BLaER1 treated with 17β-estradiol and CSF1 and Interleukin-3, amounts not matched to agents 10 nM and 100 nM (cell line): ENCODE measurements at regions not wholly inside any gene's neighbourhood (a gene's known extent, or its start where the extent isn't known, plus 50 kb on each side); places are given as distances from the start of the nearest gene placed in this dataset.
A peak's percentile ranks its signal among the peaks of the same experiment; 100 is the strongest.

Experiments used
- H3K27ac ChIP-seq, 11 experiments: shearing (Covaris generic); formaldehyde crosslinking; 2 replicates each; pipeline ENCODE4 v1.8.1; 2022
- H3K27me3 ChIP-seq, 11 experiments: shearing (Covaris generic); formaldehyde crosslinking; 2 replicates each; pipeline ENCODE4 v1.8.1; 2022
- H3K36me3 ChIP-seq, 11 experiments: shearing (Covaris generic); formaldehyde crosslinking; 2 replicates each; pipeline ENCODE4 v1.8.1; 2022
- H3K4me1 ChIP-seq, 10 experiments: shearing (Covaris generic); formaldehyde crosslinking; 2 replicates each; pipeline ENCODE4 v1.8.1; 2022
- H3K4me2 ChIP-seq, 11 experiments: shearing (Covaris generic); formaldehyde crosslinking; 2 replicates each; pipeline ENCODE4 v1.8.1; 2022
- H3K4me3 ChIP-seq, 10 experiments: shearing (Covaris generic); formaldehyde crosslinking; 2 replicates each; pipeline ENCODE4 v1.8.1; 2022
- H3K9ac ChIP-seq, 11 experiments: shearing (Covaris generic); formaldehyde crosslinking; 2 replicates each; pipeline ENCODE4 v1.8.1; 2022
- H3K9me3 ChIP-seq, 11 experiments: shearing (Covaris generic); formaldehyde crosslinking; replicated peaks in 1 of 11; 2 replicates each; pipeline ENCODE4 v1.8.1; 2022
- H4K20me1 ChIP-seq, 11 experiments: shearing (Covaris generic); formaldehyde crosslinking; 2 replicates each; pipeline ENCODE4 v1.8.1; 2022
- Cebpa-rat ChIP-seq, 11 experiments: shearing (Covaris generic); IDR thresholded peaks; 2 replicates each; pipeline ENCODE4 v1.8.1; 2022

GRCh38 chr4:104263100-104263499 is 231.6 kb downstream of the CXXC4 start:
- Histone ChIP-seq H3K4me3 (no peak overlapping the region), H3K9me3 (no peaks in the 10 kb centered on the region), H3K4me2 (no peak overlapping the region), H3K36me3 (no peaks in the 10 kb centered on the region), H3K9ac (no peak overlapping the region), H3K27ac (no peak overlapping the region), H3K27me3 (no peaks in the 10 kb centered on the region), H4K20me1 (no peaks in the 10 kb centered on the region; a peak in 1 of 22 replicates), H3K4me1 (no peaks in the 10 kb centered on the region)
- no peak for TF ChIP-seq Cebpa-rat (IDR thresholded peaks at IDR 0.05)

GRCh38 chr4:104262678-104263077 is 232.0 kb downstream of the CXXC4 start:
- no peaks in the 10 kb centered on the region for H4K20me1 ChIP-seq
- no peak overlapping the region for H3K9ac ChIP-seq
- H3K36me3 ChIP-seq, result no peaks in the 10 kb centered on the region
- no peaks in the 10 kb centered on the region for H3K27me3 ChIP-seq
- H3K9me3 ChIP-seq, result no peaks in the 10 kb centered on the region
- H3K27ac ChIP-seq, result no peak overlapping the region
- H3K4me1 ChIP-seq, result no peaks in the 10 kb centered on the region
- H3K4me3 ChIP-seq, result no peak overlapping the region
- no peak for TF ChIP-seq Cebpa-rat (IDR thresholded peaks at IDR 0.05)
- no peak overlapping the region for H3K4me2 ChIP-seq

- no peak for TF ChIP-seq Cebpa-rat (IDR thresholded peaks at IDR 0.05)
- Histone ChIP-seq H4K20me1 (no peaks in the 10 kb centered on the region), H3K9me3 (0 out of 22 replicates have a peak, but pooled peaks cover 0 to 6% (median 0%) of the 10 kb centered on the region in 11 experiments)
Measured at GRCh38 chr4:104248726-104249125, 246.0 kb downstream of the CXXC4 start.

GRCh38 chr4:104235967-104236366 is 258.7 kb downstream of the CXXC4 start:
- Histone ChIP-seq H3K4me2 (no peak overlapping the region), H4K20me1 (no peaks in the 10 kb centered on the region)
- TF ChIP-seq Cebpa-rat (IDR thresholded peaks at IDR 0.05), result no peak

More at GRCh38 chr4:104248726-104249125, 246.0 kb downstream of the CXXC4 start:
- Histone ChIP-seq H3K4me2 (no peak overlapping the region), H3K4me3 (no peak overlapping the region), H3K36me3 (no peaks in the 10 kb centered on the region), H3K4me1 (no peaks in the 10 kb centered on the region), H3K9ac (no peak overlapping the region), H3K27me3 (no peaks in the 10 kb centered on the region), H3K27ac (no peak overlapping the region)

GRCh38 chr4:104217526-104217925 is 277.2 kb downstream of the CXXC4 start:
- no peaks in the 10 kb centered on the region for H3K4me1 ChIP-seq
- no peaks in the 10 kb centered on the region for H4K20me1 ChIP-seq
- no peaks in the 10 kb centered on the region for H3K9me3 ChIP-seq
- H3K27ac ChIP-seq, result no peak overlapping the region
- H3K4me2 ChIP-seq, result no peak overlapping the region
- no peak overlapping the region for H3K4me3 ChIP-seq
- H3K36me3 ChIP-seq, result no peaks in the 10 kb centered on the region
- TF ChIP-seq Cebpa-rat (IDR thresholded peaks at IDR 0.05), result no peak
- H3K27me3 ChIP-seq, result no peaks in the 10 kb centered on the region
- no peak overlapping the region for H3K9ac ChIP-seq

More at GRCh38 chr4:104235967-104236366, 258.7 kb downstream of the CXXC4 start:
- H3K4me1 ChIP-seq, result no peaks in the 10 kb centered on the region
- no peaks in the 10 kb centered on the region for H3K27me3 ChIP-seq
- H3K4me3 ChIP-seq, result no peak overlapping the region
- no peaks in the 10 kb centered on the region for H3K36me3 ChIP-seq
- no peak overlapping the region for H3K27ac ChIP-seq
- no peak overlapping the region for H3K9ac ChIP-seq
- no peaks in the 10 kb centered on the region for H3K9me3 ChIP-seq

- Histone ChIP-seq H3K36me3 (no peaks in the 10 kb centered on the region), H3K9me3 (no peaks in the 10 kb centered on the region), H4K20me1 (no peaks in the 10 kb centered on the region), H3K4me2 (no peak overlapping the region), H3K27me3 (no peaks in the 10 kb centered on the region), H3K9ac (no peak overlapping the region), H3K4me3 (no peak overlapping the region), H3K27ac (no peak overlapping the region), H3K4me1 (no peaks in the 10 kb centered on the region)
- TF ChIP-seq Cebpa-rat (IDR thresholded peaks at IDR 0.05), result peak in 3 of 11 experiments; percentile 25 to 85 (median 74); a peak in 5 of 22 replicates
Measured at GRCh38 chr4:104211657-104212056, 283.0 kb downstream of the CXXC4 start.

- Histone ChIP-seq H3K27ac (no peak overlapping the region), H3K9me3 (no peaks in the 10 kb centered on the region), H3K4me1 (no peaks in the 10 kb centered on the region), H3K9ac (no peak overlapping the region), H3K4me3 (no peak overlapping the region), H4K20me1 (no peaks in the 10 kb centered on the region), H3K27me3 (no peaks in the 10 kb centered on the region), H3K36me3 (no peaks in the 10 kb centered on the region), H3K4me2 (no peak overlapping the region)
- no peak for TF ChIP-seq Cebpa-rat (IDR thresholded peaks at IDR 0.05)
Measured at GRCh38 chr4:104210420-104210819, 284.3 kb downstream of the CXXC4 start.

GRCh38 chr4:104206784-104207183 is 287.9 kb downstream of the CXXC4 start:
- no peak overlapping the region for H3K9ac ChIP-seq
- TF ChIP-seq Cebpa-rat (IDR thresholded peaks at IDR 0.05), result no peak
- H3K4me2 ChIP-seq, result no peak overlapping the region
- H3K27ac ChIP-seq, result no peak overlapping the region
- H4K20me1 ChIP-seq, result no peaks in the 10 kb centered on the region
- no peak overlapping the region for H3K4me3 ChIP-seq
- H3K9me3 ChIP-seq, result peaks cover 0 to 5% (median 0%) of the 10 kb centered on the region in 11 experiments; a peak in 2 of 22 replicates
- H3K36me3 ChIP-seq, result no peaks in the 10 kb centered on the region
- H3K27me3 ChIP-seq, result no peaks in the 10 kb centered on the region
- no peaks in the 10 kb centered on the region for H3K4me1 ChIP-seq

GRCh38 chr4:104205116-104205515 is 289.6 kb downstream of the CXXC4 start:
- Histone ChIP-seq H3K9ac (no peak overlapping the region), H4K20me1 (no peaks in the 10 kb centered on the region), H3K9me3 (peaks cover 0 to 5% (median 0%) of the 10 kb centered on the region in 11 experiments; a peak in 2 of 22 replicates), H3K36me3 (no peaks in the 10 kb centered on the region), H3K27ac (no peak overlapping the region), H3K27me3 (no peaks in the 10 kb centered on the region), H3K4me1 (no peaks in the 10 kb centered on the region), H3K4me3 (no peak overlapping the region), H3K4me2 (no peak overlapping the region)
- TF ChIP-seq Cebpa-rat (IDR thresholded peaks at IDR 0.05), result no peak

- Histone ChIP-seq H3K4me1 (no peaks in the 10 kb centered on the region), H4K20me1 (no peaks in the 10 kb centered on the region), H3K36me3 (no peaks in the 10 kb centered on the region), H3K9me3 (no peaks in the 10 kb centered on the region), H3K4me3 (no peak overlapping the region), H3K27me3 (no peaks in the 10 kb centered on the region), H3K9ac (no peak overlapping the region), H3K4me2 (no peak overlapping the region), H3K27ac (no peak overlapping the region)
- TF ChIP-seq Cebpa-rat (IDR thresholded peaks at IDR 0.05), result no peak
Measured at GRCh38 chr4:104188301-104188700, 306.4 kb downstream of the CXXC4 start.
